Activated CD4-positive, alpha-beta T cell treated with anti-CD3 and anti-CD28 coated beads, Interleukin-2, amount 10 ng/mL, durations not matched to agents 7 days and 5 days (primary cell): ENCODE measurements at regions not wholly inside any gene's neighbourhood (a gene's known extent, or its start where the extent isn't known, plus 50 kb on each side); places are given as distances from the start of the nearest gene placed in this dataset.

ENCODE experiments used
- CTCF ChIA-PET: fragments of 350-600 bp; sonication (Branson Sonifier 250); formaldehyde crosslinking; loops from one replicate; lab custom pipeline; 2021; ENCODE audit warnings: antibody characterized with exemption; lab: Charles Lee
- POLR2A ChIA-PET: fragments of 350-600 bp; sonication (Branson Sonifier 250); formaldehyde crosslinking; loops from one replicate; lab custom pipeline; 2021; ENCODE audit warnings: antibody characterized with exemption; lab: Charles Lee
- DNase-seq: peaks from one replicate; pipeline ENCODE4 v3.0.0-alpha.2; 2020
- H3K27ac Mint-ChIP-seq: one replicate; pipeline ENCODE4 v1.8.0; 2021; ENCODE audit warnings: mild to moderate bottlenecking, moderate library complexity, mixed read lengths
- H3K27me3 Mint-ChIP-seq: one replicate; pipeline ENCODE4 v1.8.0; 2021; ENCODE audit warnings: mixed read lengths
- H3K36me3 Mint-ChIP-seq: one replicate; pipeline ENCODE4 v1.8.0; 2021; ENCODE audit warnings: low read depth, mixed read lengths
- H3K4me1 Mint-ChIP-seq: one replicate; pipeline ENCODE4 v1.8.0; 2021; ENCODE audit warnings: mixed read lengths
- H3K4me3 Mint-ChIP-seq: one replicate; pipeline ENCODE4 v1.8.0; 2021; ENCODE audit warnings: mild to moderate bottlenecking, moderate library complexity, mixed read lengths
- H3K9me3 Mint-ChIP-seq: one replicate; pipeline ENCODE4 v1.8.0; 2021; ENCODE audit warnings: mixed read lengths

GRCh38 chr2:71889759-71890684, 257.6 kb downstream of the CYP26B1 start:
- DNase-seq = no peak
- ChIA-PET CTCF (no interaction called here), POLR2A (no interaction called here)
- no peaks in the 10 kb centered on the region for H3K4me1 Mint-ChIP-seq
- no peaks in the 10 kb centered on the region for H3K36me3 Mint-ChIP-seq
- H3K27ac Mint-ChIP-seq = no peak overlapping the region
- peaks cover 2% of the 10 kb centered on the region for H3K27me3 Mint-ChIP-seq
- no peak overlapping the region for H3K4me3 Mint-ChIP-seq
- H3K9me3 Mint-ChIP-seq = no peaks in the 10 kb centered on the region

- peaks cover 2% of the 10 kb centered on the region for H3K27me3 Mint-ChIP-seq
- H3K9me3 Mint-ChIP-seq = no peaks in the 10 kb centered on the region
- no peak for DNase-seq
- no peaks in the 10 kb centered on the region for H3K36me3 Mint-ChIP-seq
- POLR2A ChIA-PET = no interaction called here
- CTCF ChIA-PET = no interaction called here
- no peak overlapping the region for H3K27ac Mint-ChIP-seq
- H3K4me3 Mint-ChIP-seq = no peak overlapping the region
- no peaks in the 10 kb centered on the region for H3K4me1 Mint-ChIP-seq
Measured at GRCh38 chr2:71888751-71889445, 258.8 kb downstream of the CYP26B1 start.

- Mint-ChIP-seq H3K27ac (no peak overlapping the region), H3K36me3 (no peaks in the 10 kb centered on the region), H3K4me3 (no peak overlapping the region), H3K9me3 (no peaks in the 10 kb centered on the region), H3K27me3 (peaks cover 2% of the 10 kb centered on the region), H3K4me1 (no peaks in the 10 kb centered on the region)
- CTCF ChIA-PET = no interaction called here
- POLR2A ChIA-PET = no interaction called here
- DNase-seq = no peak
Measured at GRCh38 chr2:71887196-71887595, 260.5 kb downstream of the CYP26B1 start.

- CTCF ChIA-PET = no interaction called here
- no peak overlapping the region for H3K4me3 Mint-ChIP-seq
- no peaks in the 10 kb centered on the region for H3K36me3 Mint-ChIP-seq
- no peak for DNase-seq
- H3K27me3 Mint-ChIP-seq = peaks cover 2% of the 10 kb centered on the region
- H3K4me1 Mint-ChIP-seq = no peaks in the 10 kb centered on the region
- H3K9me3 Mint-ChIP-seq = no peaks in the 10 kb centered on the region
- POLR2A ChIA-PET = no interaction called here
- no peak overlapping the region for H3K27ac Mint-ChIP-seq
Measured at GRCh38 chr2:71886241-71886640, 261.4 kb downstream of the CYP26B1 start.

GRCh38 chr2:71884303-71885042, 263.2 kb downstream of the CYP26B1 start:
- H3K27me3 Mint-ChIP-seq = peaks cover 2% of the 10 kb centered on the region
- no peak for DNase-seq
- POLR2A ChIA-PET = no interaction called here
- H3K27ac Mint-ChIP-seq = no peak overlapping the region
- H3K4me1 Mint-ChIP-seq = no peaks in the 10 kb centered on the region
- H3K36me3 Mint-ChIP-seq = no peaks in the 10 kb centered on the region
- CTCF ChIA-PET = no interaction called here
- H3K4me3 Mint-ChIP-seq = no peak overlapping the region
- no peaks in the 10 kb centered on the region for H3K9me3 Mint-ChIP-seq

- Mint-ChIP-seq H3K4me1 (no peaks in the 10 kb centered on the region), H3K9me3 (no peaks in the 10 kb centered on the region), H3K4me3 (no peak overlapping the region), H3K27ac (no peak overlapping the region), H3K27me3 (peaks cover 2% of the 10 kb centered on the region), H3K36me3 (no peaks in the 10 kb centered on the region)
- ChIA-PET CTCF (no interaction called here), POLR2A (no interaction called here)
- DNase-seq = no peak
Measured at GRCh38 chr2:71882949-71883472, 264.7 kb downstream of the CYP26B1 start.

- no peaks in the 10 kb centered on the region for H3K9me3 Mint-ChIP-seq
- no peaks in the 10 kb centered on the region for H3K4me1 Mint-ChIP-seq
- H3K36me3 Mint-ChIP-seq = no peaks in the 10 kb centered on the region
- H3K27ac Mint-ChIP-seq = no peak overlapping the region
- DNase-seq = no peak
- H3K27me3 Mint-ChIP-seq = peaks cover 2% of the 10 kb centered on the region
- CTCF ChIA-PET = no interaction called here
- H3K4me3 Mint-ChIP-seq = no peak overlapping the region
- POLR2A ChIA-PET = no interaction called here
Measured at GRCh38 chr2:71882236-71882946, 265.3 kb downstream of the CYP26B1 start.

- H3K4me1 Mint-ChIP-seq = no peaks in the 10 kb centered on the region
- H3K4me3 Mint-ChIP-seq = no peak overlapping the region
- peaks cover 2% of the 10 kb centered on the region for H3K27me3 Mint-ChIP-seq
- POLR2A ChIA-PET = no interaction called here
- no peaks in the 10 kb centered on the region for H3K9me3 Mint-ChIP-seq
- no peaks in the 10 kb centered on the region for H3K36me3 Mint-ChIP-seq
- no peak overlapping the region for H3K27ac Mint-ChIP-seq
- no peak for DNase-seq
- CTCF ChIA-PET = no interaction called here
Measured at GRCh38 chr2:71880846-71881610, 266.6 kb downstream of the CYP26B1 start.

GRCh38 chr2:71880287-71880686, 267.4 kb downstream of the CYP26B1 start:
- Mint-ChIP-seq H3K4me3 (no peak overlapping the region), H3K36me3 (no peaks in the 10 kb centered on the region), H3K27ac (no peak overlapping the region), H3K4me1 (no peaks in the 10 kb centered on the region), H3K9me3 (no peaks in the 10 kb centered on the region), H3K27me3 (peaks cover 2% of the 10 kb centered on the region)
- CTCF ChIA-PET = no interaction called here
- DNase-seq = no peak
- POLR2A ChIA-PET = no interaction called here

GRCh38 chr2:71879509-71880184, 268.0 kb downstream of the CYP26B1 start:
- Mint-ChIP-seq H3K27me3 (no peaks in the 10 kb centered on the region), H3K27ac (no peak overlapping the region), H3K36me3 (no peaks in the 10 kb centered on the region), H3K9me3 (no peaks in the 10 kb centered on the region), H3K4me1 (no peaks in the 10 kb centered on the region), H3K4me3 (no peak overlapping the region)
- ChIA-PET POLR2A (no interaction called here), CTCF (no interaction called here)
- no peak for DNase-seq

GRCh38 chr2:71878626-71879508, 268.8 kb downstream of the CYP26B1 start:
- H3K9me3 Mint-ChIP-seq = no peaks in the 10 kb centered on the region
- no peaks in the 10 kb centered on the region for H3K27me3 Mint-ChIP-seq
- no peak overlapping the region for H3K4me3 Mint-ChIP-seq
- no peak overlapping the region for H3K27ac Mint-ChIP-seq
- ChIA-PET POLR2A (no interaction called here), CTCF (no interaction called here)
- H3K4me1 Mint-ChIP-seq = no peaks in the 10 kb centered on the region
- no peak for DNase-seq
- H3K36me3 Mint-ChIP-seq = no peaks in the 10 kb centered on the region
